Islet of Langerhans (tissue), 1 donor: ENCODE measurements at regions not wholly inside any gene's neighbourhood (a gene's known extent, or its start where the extent isn't known, plus 50 kb on each side); places are given as distances from the start of the nearest gene placed in this dataset.

ENCODE experiments used
- FAIRE-seq: peaks from one replicate; lab custom pipeline; 2011; peaks lifted over from hg19 to GRCh38; lab: Jason Lieb, UNC

- FAIRE-seq: no peak
Observed at GRCh38 chr9:38285236-38285635, 107.3 kb upstream of the ALDH1B1 start.

- no peak for FAIRE-seq
Observed at GRCh38 chr9:38284588-38285051, 107.9 kb upstream of the ALDH1B1 start.

GRCh38 chr9:38284039-38284575 is 108.4 kb upstream of the ALDH1B1 start:
- no peak for FAIRE-seq

- no peak for FAIRE-seq
Observed at GRCh38 chr9:38282756-38283155, 109.7 kb upstream of the ALDH1B1 start.

- no peak for FAIRE-seq
Observed at GRCh38 chr9:38281917-38282316, 110.6 kb upstream of the ALDH1B1 start.

- FAIRE-seq: no peak
Observed at GRCh38 chr9:38281196-38281595, 111.3 kb upstream of the ALDH1B1 start.

GRCh38 chr9:38280251-38280800 is 112.2 kb upstream of the ALDH1B1 start:
- FAIRE-seq: no peak

- no peak for FAIRE-seq
Observed at GRCh38 chr9:38278931-38279679, 113.4 kb upstream of the ALDH1B1 start.

GRCh38 chr9:38278457-38278856 is 114.0 kb upstream of the ALDH1B1 start:
- FAIRE-seq: no peak

- FAIRE-seq: no peak
Observed at GRCh38 chr9:38277601-38278200, 114.8 kb upstream of the ALDH1B1 start.

- no peak for FAIRE-seq
Observed at GRCh38 chr9:38276771-38277439, 115.6 kb upstream of the ALDH1B1 start.

- FAIRE-seq: no peak
Observed at GRCh38 chr9:38274800-38275199, 117.7 kb upstream of the ALDH1B1 start.

GRCh38 chr9:38272710-38273109 is 119.8 kb upstream of the ALDH1B1 start:
- no peak for FAIRE-seq

GRCh38 chr9:38271666-38272241 is 120.7 kb upstream of the ALDH1B1 start:
- FAIRE-seq: no peak

GRCh38 chr9:38269775-38270174 is 122.7 kb upstream of the ALDH1B1 start:
- FAIRE-seq: no peak

GRCh38 chr9:38263532-38263931 is 129.0 kb upstream of the ALDH1B1 start:
- FAIRE-seq: no peak

GRCh38 chr9:38259519-38260218 is 132.8 kb upstream of the ALDH1B1 start:
- no peak for FAIRE-seq

- FAIRE-seq: no peak
Observed at GRCh38 chr9:38259056-38259455, 133.4 kb upstream of the ALDH1B1 start.

GRCh38 chr9:38257626-38258215 is 134.8 kb upstream of the ALDH1B1 start:
- FAIRE-seq: no peak

GRCh38 chr9:38256461-38256860 is 136.0 kb upstream of the ALDH1B1 start:
- no peak for FAIRE-seq

GRCh38 chr9:38255599-38255998 is 136.9 kb upstream of the ALDH1B1 start:
- FAIRE-seq: no peak
